Ecto neural progenitor cell (in vitro differentiated cells): ENCODE measurements at regions not wholly inside any gene's neighbourhood (a gene's known extent, or its start where the extent isn't known, plus 50 kb on each side); places are given as distances from the start of the nearest gene placed in this dataset.
"Not testable (repeated sequence)": the region's sequence is repeated elsewhere in the genome, so short reads cannot be mapped to it uniquely, and the experiment has no call there.

Source experiments
- DNase-seq: peaks from one replicate; pipeline ENCODE4 v3.0.0-alpha.2; 2018; ENCODE audit warnings: low spot score

GRCh38 chr17:70278844-70279462, 109.6 kb downstream of the KCNJ2 start:
- no peak for DNase-seq

GRCh38 chr17:70286391-70286790, 117.1 kb downstream of the KCNJ2 start:
- no peak for DNase-seq

GRCh38 chr17:70288540-70289290, 119.4 kb downstream of the KCNJ2 start:
- DNase-seq: no peak

- DNase-seq: no peak
Measured at GRCh38 chr17:70290770-70291169, 121.4 kb downstream of the KCNJ2 start.

- DNase-seq: no peak
Measured at GRCh38 chr17:70292366-70292765, 123.0 kb downstream of the KCNJ2 start.

GRCh38 chr17:70293564-70294310, 124.4 kb downstream of the KCNJ2 start:
- not testable (repeated sequence) for DNase-seq

- DNase-seq: no peak
Measured at GRCh38 chr17:70295329-70295728, 126.0 kb downstream of the KCNJ2 start.

GRCh38 chr17:70295731-70296130, 126.4 kb downstream of the KCNJ2 start:
- DNase-seq: no peak

GRCh38 chr17:70296456-70296855, 127.1 kb downstream of the KCNJ2 start:
- no peak for DNase-seq

GRCh38 chr17:70297397-70297796, 128.1 kb downstream of the KCNJ2 start:
- no peak for DNase-seq

- no peak for DNase-seq
Measured at GRCh38 chr17:70298929-70299531, 129.7 kb downstream of the KCNJ2 start.

- DNase-seq: no peak
Measured at GRCh38 chr17:70307430-70308225, 138.3 kb downstream of the KCNJ2 start.

GRCh38 chr17:70308618-70309017, 139.3 kb downstream of the KCNJ2 start:
- DNase-seq: no peak

GRCh38 chr17:70310221-70310672, 140.9 kb downstream of the KCNJ2 start:
- no peak for DNase-seq

- DNase-seq: no peak
Measured at GRCh38 chr17:70313086-70313852, 143.9 kb downstream of the KCNJ2 start.

GRCh38 chr17:70314096-70314495, 144.8 kb downstream of the KCNJ2 start:
- DNase-seq: no peak

- no peak for DNase-seq
Measured at GRCh38 chr17:70314506-70314905, 145.2 kb downstream of the KCNJ2 start.

- DNase-seq: no peak
Measured at GRCh38 chr17:70317421-70317820, 148.1 kb downstream of the KCNJ2 start.

GRCh38 chr17:70318051-70318450, 148.7 kb downstream of the KCNJ2 start:
- no peak for DNase-seq

- no peak for DNase-seq
Measured at GRCh38 chr17:70319516-70319915, 150.2 kb downstream of the KCNJ2 start.
